ENCODE measurements at regions not wholly inside any gene's neighbourhood (a gene's known extent, or its start where the extent isn't known, plus 50 kb on each side); places are given as distances from the start of the nearest gene placed in this dataset.
"Not testable (repeated sequence)": the region's sequence is repeated elsewhere in the genome, so short reads cannot be mapped to it uniquely, and the experiment has no call there.

DNA sequence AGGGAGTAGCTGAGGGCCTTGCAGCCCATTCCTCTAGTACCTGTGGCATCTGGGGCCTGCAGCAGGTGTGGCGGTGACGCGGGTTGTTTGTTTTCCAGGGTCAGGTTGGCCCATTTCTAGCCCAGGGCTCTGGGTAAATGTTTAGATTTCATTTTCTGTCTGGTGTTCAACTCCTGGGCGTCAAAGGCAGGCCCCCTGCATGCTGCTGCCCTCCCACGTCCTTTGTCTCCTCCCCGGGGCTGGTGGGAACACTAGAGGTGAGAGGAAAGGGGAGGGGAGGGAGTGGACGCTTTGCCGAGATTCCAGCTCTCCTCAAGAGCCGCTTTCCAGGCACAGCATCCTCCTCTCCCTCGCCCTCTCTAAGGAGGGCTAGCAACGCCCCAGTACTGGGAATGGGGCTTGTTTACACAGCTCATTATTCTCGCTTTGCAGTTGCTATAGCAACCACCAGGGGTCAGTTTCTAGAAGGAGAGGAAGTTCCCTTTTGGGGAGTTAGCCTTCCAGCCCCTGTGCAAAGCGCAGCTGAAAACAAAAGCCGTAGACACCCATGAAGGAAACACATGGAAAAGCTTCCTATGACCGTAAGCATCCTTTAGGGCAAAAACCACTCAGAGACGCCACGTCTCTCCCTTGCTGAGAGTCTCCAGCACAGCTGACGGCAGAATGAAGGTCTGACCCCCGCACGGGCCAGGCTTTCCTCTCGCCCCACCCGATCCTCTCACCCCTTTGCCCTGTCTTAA is 170.6 kb downstream of the LY86 start:
- 44 to 50% methylated on average over 19 to 22 of the region's 22 CpGs for WGBS, 2 donors
- TF ChIP-seq, protein P1, sequence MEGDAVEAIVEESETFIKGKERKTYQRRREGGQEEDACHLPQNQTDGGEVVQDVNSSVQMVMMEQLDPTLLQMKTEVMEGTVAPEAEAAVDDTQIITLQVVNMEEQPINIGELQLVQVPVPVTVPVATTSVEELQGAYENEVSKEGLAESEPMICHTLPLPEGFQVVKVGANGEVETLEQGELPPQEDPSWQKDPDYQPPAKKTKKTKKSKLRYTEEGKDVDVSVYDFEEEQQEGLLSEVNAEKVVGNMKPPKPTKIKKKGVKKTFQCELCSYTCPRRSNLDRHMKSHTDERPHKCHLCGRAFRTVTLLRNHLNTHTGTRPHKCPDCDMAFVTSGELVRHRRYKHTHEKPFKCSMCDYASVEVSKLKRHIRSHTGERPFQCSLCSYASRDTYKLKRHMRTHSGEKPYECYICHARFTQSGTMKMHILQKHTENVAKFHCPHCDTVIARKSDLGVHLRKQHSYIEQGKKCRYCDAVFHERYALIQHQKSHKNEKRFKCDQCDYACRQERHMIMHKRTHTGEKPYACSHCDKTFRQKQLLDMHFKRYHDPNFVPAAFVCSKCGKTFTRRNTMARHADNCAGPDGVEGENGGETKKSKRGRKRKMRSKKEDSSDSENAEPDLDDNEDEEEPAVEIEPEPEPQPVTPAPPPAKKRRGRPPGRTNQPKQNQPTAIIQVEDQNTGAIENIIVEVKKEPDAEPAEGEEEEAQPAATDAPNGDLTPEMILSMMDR (IDR thresholded peaks at IDR 0.05), result peak in 2 of 4 donors; percentile 19 to 40
- Histone ChIP-seq H3K4me1 (peaks cover 3 to 14% (median 5%) of the 10 kb centered on the region in 3 donors), H3K9me3 (no peaks in the 10 kb centered on the region), H3K36me3 (no peaks in the 10 kb centered on the region), H3K27me3 (no peaks in the 10 kb centered on the region), H3K4me3 (no peak overlapping the region), H3K27ac (peak overlapping the region; percentile 61 to 78 (median 73))
- DNase-seq (peak; percentile 72 to 81 (median 78)), ATAC-seq (peak; percentile 93 to 96 (median 96)), FAIRE-seq (no peak)
- intact Hi-C loops (cut with DNase I), result no loop called here

DNA sequence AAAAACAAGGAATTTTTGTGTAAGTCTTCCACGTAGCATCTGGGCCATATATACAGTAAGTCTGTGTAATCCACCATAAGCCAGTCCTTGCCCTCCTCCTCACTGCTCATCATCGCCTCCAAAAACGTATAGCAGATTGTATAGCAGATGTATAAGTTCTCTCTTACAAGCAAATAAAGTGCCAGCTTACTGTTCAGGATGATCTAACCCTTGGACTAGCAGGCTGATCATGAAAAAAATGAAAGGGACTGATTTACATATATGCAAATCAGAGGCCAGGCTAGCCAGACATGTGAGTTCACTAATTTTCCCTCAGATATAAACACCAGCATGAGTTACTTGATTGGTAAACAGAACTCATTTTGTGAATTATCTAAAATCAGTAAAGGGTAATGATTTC is 171.5 kb downstream of the LY86 start:
- FAIRE-seq, result no peak
- Histone ChIP-seq H3K9me3 (no peaks in the 10 kb centered on the region), H3K4me1 (peaks cover 3 to 14% (median 5%) of the 10 kb centered on the region in 3 donors), H3K4me3 (no peak overlapping the region), H3K36me3 (no peaks in the 10 kb centered on the region), H3K27me3 (no peaks in the 10 kb centered on the region), H3K27ac (no peak overlapping the region)
- no peak for ATAC-seq
- TF ChIP-seq, protein P1 (IDR thresholded peaks at IDR 0.05), result no peak
- intact Hi-C loops (cut with DNase I), result no loop called here
- WGBS, 2 donors, result 87 to 90% methylated on average over 3 of the region's 3 CpGs
- DNase-seq, result no peak

DNA sequence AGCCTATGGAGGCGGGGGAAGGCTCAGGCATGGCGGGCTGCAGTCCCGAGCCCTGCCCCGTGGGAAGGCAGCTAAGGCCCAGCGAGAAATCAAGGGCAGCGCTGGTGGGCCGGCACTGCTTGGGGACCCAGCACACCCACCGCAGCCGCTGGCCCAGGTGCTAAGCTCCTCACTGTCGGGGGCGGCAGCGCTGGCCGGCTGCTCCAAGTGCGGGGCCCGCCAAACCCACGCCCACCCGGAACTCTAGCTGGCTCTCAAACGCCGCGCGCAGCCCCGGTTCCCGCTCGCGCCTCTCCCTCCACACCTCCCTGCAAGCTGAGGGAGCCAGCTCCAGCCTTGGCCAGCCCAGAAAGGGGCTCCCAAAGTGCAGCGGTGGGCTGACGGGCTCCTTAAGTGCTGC is 174.0 kb downstream of the LY86 start:
- FAIRE-seq; intact Hi-C loops (cut with DNase I); H3K4me3 ChIP-seq: not testable (repeated sequence)

DNA sequence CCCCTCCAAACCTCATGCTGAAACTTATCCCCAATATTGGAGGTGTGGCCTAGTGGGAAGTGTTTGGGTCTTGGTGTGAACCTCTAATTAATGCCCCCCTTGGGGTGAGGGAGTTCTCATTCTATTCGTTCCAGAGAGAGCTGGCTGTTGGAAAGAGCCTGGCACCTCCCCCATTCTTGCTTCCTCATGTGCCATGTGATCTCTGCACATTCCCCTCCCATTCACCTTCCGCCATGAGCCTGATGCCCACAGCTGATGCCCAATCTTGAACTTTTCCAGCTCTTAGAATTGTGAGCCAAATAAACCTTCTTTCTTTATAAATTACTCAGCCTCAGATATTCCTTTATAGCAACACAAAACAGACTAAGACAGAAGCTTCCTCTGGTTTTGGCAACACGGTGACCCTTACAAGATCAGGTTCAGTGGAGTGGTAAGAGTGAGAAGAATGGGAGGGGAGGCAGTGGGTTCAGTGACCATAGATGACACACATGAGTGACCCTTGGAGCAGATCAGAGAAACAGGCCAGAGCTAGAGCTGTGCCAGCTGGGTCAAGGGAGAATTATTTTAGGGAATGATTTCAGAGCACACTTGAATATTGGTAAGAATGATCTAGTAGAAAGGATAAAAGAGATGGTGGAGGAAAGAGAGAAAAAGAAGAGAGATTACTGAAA is 176.4 kb downstream of the LY86 start:
- Histone ChIP-seq H3K9me3 (no peaks in the 10 kb centered on the region), H3K27me3 (no peaks in the 10 kb centered on the region), H3K4me1 (peaks cover 0 to 7% (median 0%) of the 10 kb centered on the region in 3 donors), H3K4me3 (no peak overlapping the region), H3K27ac (no peak overlapping the region), H3K36me3 (no peaks in the 10 kb centered on the region)
- WGBS, 2 donors, result 82 to 91% methylated on average over 3 of the region's 3 CpGs
- FAIRE-seq, result no peak
- intact Hi-C loops (cut with DNase I), result no loop called here
- DNase-seq, result no peak
- TF ChIP-seq, protein P1 (IDR thresholded peaks at IDR 0.05), result no peak
- no peak for ATAC-seq

More for the DNA sequence above, 174.0 kb downstream of the LY86 start:
- H3K4me1 ChIP-seq, result peaks cover 3 to 22% (median 5%) of the 10 kb centered on the region in 3 donors
- H3K27me3 ChIP-seq, DNase-seq, H3K36me3 ChIP-seq, H3K9me3 ChIP-seq, H3K27ac ChIP-seq, ATAC-seq: not testable (repeated sequence)
- 92 to 95% methylated on average over 24 to 27 of the region's 27 CpGs for WGBS, 2 donors

DNA sequence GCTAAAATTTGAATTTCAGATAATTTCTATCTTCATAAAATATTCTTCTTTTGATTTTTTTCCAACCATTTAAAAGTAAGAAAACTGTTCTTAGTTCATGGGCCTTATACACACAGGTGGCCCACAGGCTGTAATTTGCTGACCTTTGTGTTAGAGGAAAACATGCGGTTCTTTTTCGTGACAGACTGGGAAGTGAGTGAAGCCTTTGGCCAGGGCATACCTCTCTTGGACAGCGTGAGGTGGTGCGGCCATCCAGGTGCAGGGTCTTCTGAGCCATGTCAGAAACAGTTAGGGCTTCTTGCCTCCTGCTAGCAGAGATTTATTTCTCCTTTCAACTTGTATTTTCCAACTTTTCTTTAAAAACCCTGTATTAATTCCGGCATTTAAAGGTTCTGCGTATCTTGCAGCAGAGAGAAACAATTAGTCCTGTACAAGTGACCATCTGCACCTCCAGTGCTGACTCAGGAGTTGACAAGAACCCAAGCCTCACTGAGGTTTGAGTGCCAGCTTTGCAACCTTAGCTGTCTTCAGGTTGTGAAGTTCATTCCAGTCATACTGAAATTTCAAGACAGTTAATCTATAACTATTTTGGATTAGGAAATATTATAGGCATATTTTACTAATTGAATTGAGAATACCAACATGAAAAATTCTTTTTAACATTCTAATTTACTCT is 177.8 kb downstream of the LY86 start:
- ATAC-seq, result peak; percentile 67 to 85 (median 70)
- DNase-seq, result peak in 2 of 6 donors; percentile 29 to 54
- TF ChIP-seq, protein P1 (IDR thresholded peaks at IDR 0.05), result no peak
- intact Hi-C loops (cut with DNase I), result no loop called here
- H3K27ac ChIP-seq, result no peak overlapping the region
- H3K4me3 ChIP-seq, result no peak overlapping the region
- no peak for FAIRE-seq
- H3K27me3 ChIP-seq, result no peaks in the 10 kb centered on the region
- H3K4me1 ChIP-seq, result peaks cover 0 to 7% (median 0%) of the 10 kb centered on the region in 3 donors
- WGBS, 2 donors, result 71 to 73% methylated on average over 6 of the region's 6 CpGs
- H3K9me3 ChIP-seq, result no peaks in the 10 kb centered on the region
- H3K36me3 ChIP-seq, result no peaks in the 10 kb centered on the region

Measured in pancreas (tissue), 10 donors.